ENCODE measurements at regions not wholly inside any gene's neighbourhood (a gene's known extent, or its start where the extent isn't known, plus 50 kb on each side); places are given as distances from the start of the nearest gene placed in this dataset.

GRCh38 chr1:199700551-199700950, 327.0 kb upstream of the NR5A2 start:
- no peak for TF ChIP-seq CTCF (conservative IDR thresholded peaks at IDR 0.05 in 1 of 2, IDR thresholded peaks at IDR 0.05 in 1 of 2; ENCODE audit: extremely low read depth in 1 of 2, insufficient read depth in 1 of 2, low read depth in 1 of 2, low read length in 2 of 2)
- no peak for TF ChIP-seq EZH2 (IDR thresholded peaks at IDR 0.05; ENCODE audit: borderline replicate concordance, low read length)
